IMR-90 (cell line): ENCODE measurements at regions not wholly inside any gene's neighbourhood (a gene's known extent, or its start where the extent isn't known, plus 50 kb on each side); places are given as distances from the start of the nearest gene placed in this dataset.

ENCODE experiments used
- CEBPB ChIP-seq: IDR thresholded peaks from 2 replicates; pipeline ENCODE4 v1.6.1; 2012; ENCODE audit warnings: low read depth, low read length, improper control_type of control experiment
- FOS ChIP-seq: fragments of 150-350 bp; IDR thresholded peaks from 2 replicates; pipeline ENCODE4 v1.6.1; 2016; ENCODE audit warnings: low read depth, low read length
- MAFK ChIP-seq: IDR thresholded peaks from 2 replicates; pipeline ENCODE4 v1.6.1; 2012; ENCODE audit warnings: low read depth, low read length, improper control_type of control experiment
- MXI1 ChIP-seq: IDR thresholded peaks from 2 replicates; pipeline ENCODE4 v1.6.1; 2012; ENCODE audit warnings: low read depth, mild to moderate bottlenecking, low read length, moderate library complexity, borderline replicate concordance
- NFE2L2 ChIP-seq: fragments of 150-350 bp; IDR thresholded peaks from 2 replicates; pipeline ENCODE4 v1.6.1; 2016; ENCODE audit warnings: low read depth, mild to moderate bottlenecking, low read length
- POLR2A ChIP-seq: IDR thresholded peaks from 2 replicates; pipeline ENCODE4 v1.6.1; 2012; ENCODE audit warnings: mild to moderate bottlenecking, low read depth, low read length
- RAD21 ChIP-seq: IDR thresholded peaks from 2 replicates; pipeline ENCODE4 v1.6.1; 2012; ENCODE audit warnings: low read length, improper control_type of control experiment
- RFX5 ChIP-seq: IDR thresholded peaks from 2 replicates; pipeline ENCODE4 v1.8.0; 2012; ENCODE audit warnings: low read depth, mild to moderate bottlenecking, low read length, moderate library complexity
- SMC3 ChIP-seq: fragments of 150-350 bp; IDR thresholded peaks from 2 replicates; pipeline ENCODE4 v1.6.1; 2016; ENCODE audit warnings: low read depth, mild to moderate bottlenecking, antibody characterized with exemption, low read length, moderate library complexity
- TF ChIP-seq, protein P1 (sequence below): conservative IDR thresholded peaks from 2 replicates; pipeline ENCODE4 v1.5.1; 2012; ENCODE audit warnings: mild to moderate bottlenecking, low read depth, low read length, improper control_type of control experiment
- TF ChIP-seq, protein P2 (sequence below): fragments of 150-350 bp; IDR thresholded peaks from 2 replicates; pipeline ENCODE4 v1.6.1; 2016; ENCODE audit warnings: low read depth, mild to moderate bottlenecking, low read length, moderate library complexity, borderline replicate concordance
- TF ChIP-seq, protein P3 (sequence below): fragments of 150-350 bp; IDR thresholded peaks from 2 replicates; pipeline ENCODE4 v1.6.1; 2017; ENCODE audit warnings: mild to moderate bottlenecking, antibody characterized with exemption, low read length, low read depth

DNA sequence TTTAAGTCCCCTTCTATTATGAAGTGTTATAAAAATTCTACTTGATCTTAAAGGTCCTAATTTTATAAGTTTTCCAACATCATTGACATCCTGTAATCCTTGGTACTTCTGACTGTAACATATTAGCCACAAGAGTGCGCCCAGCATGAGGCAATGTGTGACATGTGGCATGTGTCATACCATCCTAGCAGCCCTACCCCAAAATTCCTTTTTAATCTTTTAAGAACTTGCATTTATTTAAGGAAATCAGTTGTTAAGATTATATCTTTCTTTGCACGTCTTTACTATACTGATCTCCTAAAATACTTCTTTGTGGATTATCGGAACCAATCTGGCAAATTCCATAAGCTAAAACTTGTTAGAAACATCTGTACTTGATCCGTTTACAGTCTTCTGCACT, 167.1 kb upstream of the SLC24A3 start:
- TF ChIP-seq RAD21 (no peak), SMC3 (no peak), MAFK (no peak), POLR2A (no peak), CEBPB (no peak), NFE2L2 (no peak), MXI1 (no peak), FOS (no peak), RFX5 (no peak)
- TF ChIP-seq, protein P1, sequence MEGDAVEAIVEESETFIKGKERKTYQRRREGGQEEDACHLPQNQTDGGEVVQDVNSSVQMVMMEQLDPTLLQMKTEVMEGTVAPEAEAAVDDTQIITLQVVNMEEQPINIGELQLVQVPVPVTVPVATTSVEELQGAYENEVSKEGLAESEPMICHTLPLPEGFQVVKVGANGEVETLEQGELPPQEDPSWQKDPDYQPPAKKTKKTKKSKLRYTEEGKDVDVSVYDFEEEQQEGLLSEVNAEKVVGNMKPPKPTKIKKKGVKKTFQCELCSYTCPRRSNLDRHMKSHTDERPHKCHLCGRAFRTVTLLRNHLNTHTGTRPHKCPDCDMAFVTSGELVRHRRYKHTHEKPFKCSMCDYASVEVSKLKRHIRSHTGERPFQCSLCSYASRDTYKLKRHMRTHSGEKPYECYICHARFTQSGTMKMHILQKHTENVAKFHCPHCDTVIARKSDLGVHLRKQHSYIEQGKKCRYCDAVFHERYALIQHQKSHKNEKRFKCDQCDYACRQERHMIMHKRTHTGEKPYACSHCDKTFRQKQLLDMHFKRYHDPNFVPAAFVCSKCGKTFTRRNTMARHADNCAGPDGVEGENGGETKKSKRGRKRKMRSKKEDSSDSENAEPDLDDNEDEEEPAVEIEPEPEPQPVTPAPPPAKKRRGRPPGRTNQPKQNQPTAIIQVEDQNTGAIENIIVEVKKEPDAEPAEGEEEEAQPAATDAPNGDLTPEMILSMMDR = no peak
- TF ChIP-seq, protein P2, sequence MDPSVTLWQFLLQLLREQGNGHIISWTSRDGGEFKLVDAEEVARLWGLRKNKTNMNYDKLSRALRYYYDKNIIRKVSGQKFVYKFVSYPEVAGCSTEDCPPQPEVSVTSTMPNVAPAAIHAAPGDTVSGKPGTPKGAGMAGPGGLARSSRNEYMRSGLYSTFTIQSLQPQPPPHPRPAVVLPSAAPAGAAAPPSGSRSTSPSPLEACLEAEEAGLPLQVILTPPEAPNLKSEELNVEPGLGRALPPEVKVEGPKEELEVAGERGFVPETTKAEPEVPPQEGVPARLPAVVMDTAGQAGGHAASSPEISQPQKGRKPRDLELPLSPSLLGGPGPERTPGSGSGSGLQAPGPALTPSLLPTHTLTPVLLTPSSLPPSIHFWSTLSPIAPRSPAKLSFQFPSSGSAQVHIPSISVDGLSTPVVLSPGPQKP = no peak
- TF ChIP-seq, protein P3, sequence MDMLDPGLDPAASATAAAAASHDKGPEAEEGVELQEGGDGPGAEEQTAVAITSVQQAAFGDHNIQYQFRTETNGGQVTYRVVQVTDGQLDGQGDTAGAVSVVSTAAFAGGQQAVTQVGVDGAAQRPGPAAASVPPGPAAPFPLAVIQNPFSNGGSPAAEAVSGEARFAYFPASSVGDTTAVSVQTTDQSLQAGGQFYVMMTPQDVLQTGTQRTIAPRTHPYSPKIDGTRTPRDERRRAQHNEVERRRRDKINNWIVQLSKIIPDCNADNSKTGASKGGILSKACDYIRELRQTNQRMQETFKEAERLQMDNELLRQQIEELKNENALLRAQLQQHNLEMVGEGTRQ = no peak
